IPS-20b (cell line): ENCODE measurements at regions not wholly inside any gene's neighbourhood (a gene's known extent, or its start where the extent isn't known, plus 50 kb on each side); places are given as distances from the start of the nearest gene placed in this dataset.

Experiments
- H3K27ac ChIP-seq: one replicate; pipeline ENCODE4 v1.5.1; 2013; ENCODE audit warnings: low read length
- H3K27me3 ChIP-seq: 2 replicates; pipeline ENCODE4 v1.6.1; 2013; ENCODE audit warnings: mild to moderate bottlenecking, low read length, inconsistent platforms; ENCODE audit not compliant: insufficient read depth
- H3K36me3 ChIP-seq: 2 replicates; pipeline ENCODE4 v1.6.1; 2013; ENCODE audit warnings: low read depth, mild to moderate bottlenecking, inconsistent platforms, low read length, moderate library complexity; ENCODE audit not compliant: insufficient read depth
- H3K4me1 ChIP-seq: 2 replicates; pipeline ENCODE4 v1.6.1; 2013; ENCODE audit warnings: mild to moderate bottlenecking, control low read depth, inconsistent platforms, low read length, moderate library complexity; ENCODE audit not compliant: insufficient read depth
- H3K4me3 ChIP-seq: 2 replicates; pipeline ENCODE4 v1.5.1; 2013; ENCODE audit warnings: mild to moderate bottlenecking, low read length, inconsistent platforms
- H3K9ac ChIP-seq: 2 replicates; pipeline ENCODE4 v1.6.1; 2013; ENCODE audit warnings: low read depth, mild to moderate bottlenecking, inconsistent platforms, low read length, moderate library complexity
- H3K9me3 ChIP-seq: 2 replicates; pipeline ENCODE4 v1.6.1; 2013; ENCODE audit warnings: mild to moderate bottlenecking, low read depth, low read length, inconsistent platforms; ENCODE audit not compliant: insufficient read depth

DNA sequence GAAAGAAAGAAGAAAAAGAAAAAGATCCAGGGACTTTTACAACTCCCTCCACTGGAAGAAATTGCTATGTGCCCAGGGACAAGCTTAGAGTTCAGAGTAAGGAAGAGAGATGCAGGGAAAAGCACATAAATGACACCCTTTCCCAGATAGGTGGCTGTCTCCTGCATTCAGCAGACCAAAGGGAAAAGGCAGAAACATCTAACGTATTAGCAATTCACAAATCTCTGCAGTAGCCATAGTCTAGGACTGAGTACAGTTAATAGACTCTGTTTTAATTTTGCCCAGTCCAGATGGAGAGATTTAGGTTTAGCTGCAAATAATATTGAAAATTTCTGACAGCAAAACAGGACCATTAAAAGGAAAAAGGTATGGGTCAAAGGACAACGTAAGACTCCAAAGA lies 71.3 kb upstream of the TNFRSF21 start:
- no peak overlapping the region for H3K4me3 ChIP-seq
- no peak overlapping the region for H3K9ac ChIP-seq
- no peaks in the 10 kb centered on the region for H3K27me3 ChIP-seq
- no peaks in the 10 kb centered on the region for H3K36me3 ChIP-seq
- no peaks in the 10 kb centered on the region for H3K4me1 ChIP-seq
- H3K9me3 ChIP-seq = no peaks in the 10 kb centered on the region
- no peak overlapping the region for H3K27ac ChIP-seq

DNA sequence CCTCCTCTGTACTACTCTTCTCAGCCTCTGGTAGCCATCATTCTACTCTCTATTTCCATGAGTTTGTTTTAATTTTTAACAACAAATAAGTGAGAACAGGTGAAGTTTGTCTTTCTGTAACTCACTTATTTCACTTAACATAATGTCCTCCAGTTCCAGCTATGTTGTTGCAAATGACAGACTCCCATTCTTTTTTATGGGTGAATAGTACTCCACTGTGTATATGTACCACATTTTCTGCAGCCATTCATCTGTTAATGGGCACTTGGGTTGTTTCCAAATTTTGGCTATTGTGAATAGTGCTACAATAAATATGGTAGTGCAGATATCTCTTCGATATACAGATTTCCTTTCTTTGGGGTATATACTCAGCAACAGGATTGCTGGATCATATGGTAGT lies 73.7 kb upstream of the TNFRSF21 start:
- Histone ChIP-seq H3K27ac (no peak overlapping the region), H3K4me3 (no peak overlapping the region), H3K9ac (no peak overlapping the region), H3K9me3 (no peaks in the 10 kb centered on the region), H3K27me3 (no peaks in the 10 kb centered on the region), H3K4me1 (no peaks in the 10 kb centered on the region), H3K36me3 (no peaks in the 10 kb centered on the region)

DNA sequence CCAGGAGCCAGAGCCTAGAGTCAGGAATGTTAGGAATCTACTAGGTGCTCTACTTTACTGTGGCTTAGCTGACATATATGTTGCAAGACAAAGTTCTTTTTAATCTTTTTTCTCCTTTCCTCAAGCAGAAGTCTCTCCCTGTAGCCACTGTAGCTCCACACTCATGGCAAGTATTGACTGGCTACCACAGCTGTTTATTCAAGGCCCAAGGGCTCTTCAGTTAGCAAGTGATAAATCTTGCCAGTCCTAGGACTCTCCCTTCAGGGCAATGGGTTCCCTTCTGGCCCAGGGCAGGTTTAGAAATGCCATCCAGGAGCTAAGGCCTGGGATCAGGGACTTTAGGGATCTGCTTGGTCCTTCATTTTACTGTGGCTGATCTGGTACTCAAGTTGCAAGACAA lies 82.0 kb upstream of the TNFRSF21 start:
- Histone ChIP-seq H3K4me3 (no peak overlapping the region), H3K9ac (no peak overlapping the region), H3K27ac (no peak overlapping the region), H3K36me3 (no peaks in the 10 kb centered on the region), H3K4me1 (no peaks in the 10 kb centered on the region), H3K27me3 (no peaks in the 10 kb centered on the region), H3K9me3 (no peaks in the 10 kb centered on the region)

DNA sequence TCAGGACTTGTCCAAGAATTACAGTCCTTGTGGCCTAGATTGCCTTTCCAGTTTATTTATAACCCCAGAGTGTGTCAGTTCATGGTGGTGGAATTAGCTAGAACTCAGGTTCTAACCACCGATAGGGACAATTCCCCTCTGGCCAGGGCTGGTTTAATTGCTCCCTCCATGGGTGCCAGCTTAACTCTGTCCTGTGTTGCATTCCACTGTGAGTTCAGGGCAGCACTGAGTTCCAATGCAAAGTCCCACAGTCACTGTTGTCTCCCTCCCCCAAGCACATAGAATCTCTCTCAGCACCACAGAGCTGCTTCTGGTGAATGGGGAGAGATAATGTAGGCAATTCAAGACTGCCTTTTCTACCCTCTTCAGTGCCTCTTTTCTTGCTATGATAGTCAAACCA lies 82.5 kb upstream of the TNFRSF21 start:
- Histone ChIP-seq H3K27me3 (no peaks in the 10 kb centered on the region), H3K4me3 (no peak overlapping the region), H3K9me3 (no peaks in the 10 kb centered on the region), H3K27ac (no peak overlapping the region), H3K4me1 (no peaks in the 10 kb centered on the region), H3K36me3 (no peaks in the 10 kb centered on the region), H3K9ac (no peak overlapping the region)

DNA sequence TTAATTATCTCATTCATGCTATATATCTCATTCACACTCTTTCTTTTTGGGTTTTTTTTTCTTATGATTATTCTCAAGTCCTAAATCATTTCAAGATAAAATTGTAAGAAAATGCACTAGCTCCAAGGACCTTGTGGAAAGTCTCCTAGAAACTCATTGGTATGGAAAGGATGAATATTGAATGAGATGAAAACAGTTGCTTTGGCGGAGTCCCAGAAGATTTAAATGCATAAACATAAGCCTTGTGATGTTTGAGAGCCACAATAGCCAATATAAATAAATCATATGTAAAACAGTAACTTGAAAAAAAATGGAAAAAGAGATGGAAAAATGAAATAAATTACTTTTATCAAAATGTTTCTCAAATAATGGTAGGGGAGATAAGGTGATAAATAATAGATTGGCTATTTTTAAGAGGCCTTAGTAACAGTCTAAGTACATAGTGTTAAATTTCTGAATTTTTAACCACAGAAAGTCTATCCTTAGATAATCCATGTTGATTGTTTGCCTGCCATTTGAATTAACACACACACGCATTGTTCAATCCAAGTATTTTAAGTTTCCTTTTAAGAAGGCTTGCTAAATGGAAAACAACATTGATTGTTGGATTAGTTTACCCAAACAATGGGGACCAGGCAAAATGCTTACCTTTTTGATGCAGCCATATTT lies 81.1 kb upstream of the CD2AP start:
- Histone ChIP-seq H3K9me3 (no peaks in the 10 kb centered on the region), H3K4me3 (no peak overlapping the region), H3K27me3 (no peaks in the 10 kb centered on the region), H3K27ac (no peak overlapping the region), H3K9ac (no peak overlapping the region), H3K36me3 (no peaks in the 10 kb centered on the region), H3K4me1 (no peaks in the 10 kb centered on the region)

DNA sequence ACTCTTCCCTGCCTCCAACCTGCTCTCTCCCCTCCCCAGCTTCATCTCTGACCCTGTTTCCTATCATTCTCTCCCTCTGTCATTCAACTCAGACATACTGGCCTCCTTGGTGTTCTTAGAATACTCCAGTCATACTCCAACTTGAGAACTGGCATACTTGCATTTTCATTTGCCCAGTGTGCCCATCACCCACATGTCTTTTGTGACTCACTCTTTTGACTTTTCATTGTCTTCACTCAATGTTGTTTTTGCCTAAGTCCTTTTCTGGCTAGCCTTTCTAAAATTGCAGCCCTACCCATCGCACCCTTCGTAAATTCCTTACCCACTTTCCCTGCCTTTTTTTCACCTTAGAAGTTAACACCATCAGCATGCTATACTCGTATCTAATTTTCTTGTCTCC lies 77.0 kb upstream of the CD2AP start:
- H3K36me3 ChIP-seq = no peaks in the 10 kb centered on the region
- H3K27ac ChIP-seq = no peak overlapping the region
- H3K9ac ChIP-seq = no peak overlapping the region
- H3K9me3 ChIP-seq = no peaks in the 10 kb centered on the region
- H3K4me3 ChIP-seq = no peak overlapping the region
- peaks cover 3% of the 10 kb centered on the region; the same call in 1 of the 2 replicates for H3K4me1 ChIP-seq
- no peaks in the 10 kb centered on the region for H3K27me3 ChIP-seq

DNA sequence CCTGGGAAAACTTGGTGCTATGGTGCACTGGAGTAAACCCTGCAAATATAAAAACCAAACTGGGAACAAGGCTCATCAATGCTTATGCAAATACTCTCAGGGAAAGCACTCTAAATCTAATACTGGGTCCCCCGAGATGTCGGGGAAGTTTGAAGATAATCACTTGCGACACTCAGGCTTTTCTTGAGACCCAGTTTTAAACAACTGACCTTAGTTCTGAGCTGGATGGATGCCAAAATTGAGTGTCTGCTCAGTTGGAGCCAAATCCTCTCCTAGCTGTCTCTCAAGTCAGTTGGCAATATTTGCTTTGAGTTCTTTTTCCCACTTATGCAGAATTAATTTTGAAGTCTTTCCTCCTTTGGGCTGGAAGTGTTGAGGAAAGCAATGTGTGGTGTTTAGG lies 75.5 kb upstream of the CD2AP start:
- Histone ChIP-seq H3K9me3 (no peaks in the 10 kb centered on the region), H3K4me1 (peaks cover 3% of the 10 kb centered on the region; the same call in 1 of the 2 replicates), H3K27ac (no peak overlapping the region), H3K9ac (no peak overlapping the region), H3K27me3 (no peaks in the 10 kb centered on the region), H3K36me3 (no peaks in the 10 kb centered on the region), H3K4me3 (no peak overlapping the region)

DNA sequence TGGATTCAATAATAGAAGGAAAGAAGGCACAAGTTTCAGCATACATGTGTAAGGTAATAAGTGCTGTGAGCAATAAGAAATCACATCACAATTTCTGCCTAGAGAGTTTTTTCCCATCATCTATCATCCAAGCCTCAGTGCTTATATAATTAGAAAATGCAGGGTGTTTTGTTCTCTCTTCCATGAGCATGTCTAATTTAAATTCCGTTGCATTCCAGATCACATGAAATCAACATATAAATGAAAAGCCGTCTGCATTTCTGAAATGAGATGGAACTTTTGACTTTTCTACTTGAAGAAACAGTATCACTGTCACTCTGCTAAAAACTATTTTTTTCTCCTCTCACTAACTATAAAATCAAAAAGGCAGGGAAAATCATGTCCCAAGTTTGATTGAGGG lies 74.5 kb upstream of the CD2AP start:
- H3K27me3 ChIP-seq = no peaks in the 10 kb centered on the region
- H3K9ac ChIP-seq = no peak overlapping the region
- no peaks in the 10 kb centered on the region for H3K9me3 ChIP-seq
- no peak overlapping the region for H3K27ac ChIP-seq
- no peak overlapping the region for H3K4me3 ChIP-seq
- no peaks in the 10 kb centered on the region for H3K36me3 ChIP-seq
- H3K4me1 ChIP-seq = peaks cover 3% of the 10 kb centered on the region; the same call in 1 of the 2 replicates

DNA sequence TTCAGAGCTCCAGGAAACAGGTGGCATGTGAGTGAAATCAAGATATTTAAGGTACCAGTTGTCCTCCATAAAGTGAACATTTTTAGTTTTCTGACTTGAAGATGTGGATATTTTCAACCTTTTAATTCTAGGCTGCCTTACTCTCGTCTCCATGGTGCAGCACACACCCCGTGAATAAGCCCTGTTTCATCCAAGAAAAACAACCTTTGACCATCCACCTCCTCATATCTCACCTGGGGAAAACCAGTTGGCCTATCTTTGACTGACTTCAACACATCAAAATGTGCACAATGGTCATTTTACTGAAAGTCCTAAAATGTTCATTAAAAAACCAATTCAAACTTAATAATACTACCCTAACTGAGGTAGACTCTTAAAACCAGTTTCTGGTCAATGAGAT lies 73.8 kb upstream of the CD2AP start:
- H3K4me1 ChIP-seq = peaks cover 3% of the 10 kb centered on the region; the same call in 1 of the 2 replicates
- H3K9ac ChIP-seq = no peak overlapping the region
- H3K4me3 ChIP-seq = no peak overlapping the region
- H3K27me3 ChIP-seq = no peaks in the 10 kb centered on the region
- H3K9me3 ChIP-seq = no peaks in the 10 kb centered on the region
- H3K36me3 ChIP-seq = no peaks in the 10 kb centered on the region
- H3K27ac ChIP-seq = no peak overlapping the region

DNA sequence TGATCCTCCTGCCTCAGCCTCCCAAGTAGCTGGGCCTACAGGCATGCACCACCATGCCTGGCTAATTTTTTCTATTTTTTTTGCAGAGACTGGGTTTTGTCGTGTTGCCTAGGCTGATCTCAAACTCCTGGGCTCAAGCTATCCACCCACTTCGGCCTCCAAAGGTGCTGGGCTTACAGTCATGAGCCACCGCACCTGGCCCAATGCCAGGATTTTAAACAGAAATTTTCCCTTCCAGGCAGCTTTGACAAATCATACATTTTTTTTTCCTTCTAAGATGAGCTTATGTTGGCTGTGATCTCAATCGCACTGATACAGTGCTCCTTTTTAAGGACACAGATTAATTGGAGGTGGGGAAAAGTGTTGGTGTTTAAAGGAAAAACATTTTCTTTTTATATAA lies 73.2 kb upstream of the CD2AP start:
- peaks cover 3% of the 10 kb centered on the region; the same call in 1 of the 2 replicates for H3K4me1 ChIP-seq
- no peak overlapping the region for H3K9ac ChIP-seq
- H3K27me3 ChIP-seq = no peaks in the 10 kb centered on the region
- H3K9me3 ChIP-seq = no peaks in the 10 kb centered on the region
- no peaks in the 10 kb centered on the region for H3K36me3 ChIP-seq
- no peak overlapping the region for H3K27ac ChIP-seq
- H3K4me3 ChIP-seq = no peak overlapping the region

DNA sequence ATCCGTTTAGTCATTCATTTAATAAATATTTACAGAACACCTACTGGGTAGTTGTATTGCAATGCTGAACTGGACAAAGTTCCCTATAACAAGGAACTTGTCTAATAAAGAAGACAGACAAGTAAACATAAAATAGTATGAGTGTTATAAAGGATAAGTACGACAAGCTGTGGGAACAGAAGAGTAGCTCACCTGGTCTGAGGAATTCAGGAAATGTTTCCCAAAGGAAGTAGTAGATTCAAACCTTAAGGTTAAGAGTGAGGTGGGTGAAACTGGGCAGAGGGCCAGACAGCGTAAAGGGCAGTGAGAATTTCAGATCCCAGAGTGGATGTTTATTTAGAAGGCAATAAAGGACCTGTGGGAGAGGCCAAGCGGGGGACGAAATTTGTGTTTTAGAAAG lies 72.3 kb upstream of the CD2AP start:
- Histone ChIP-seq H3K27me3 (no peaks in the 10 kb centered on the region), H3K27ac (no peak overlapping the region), H3K4me1 (peaks cover 3% of the 10 kb centered on the region; the same call in 1 of the 2 replicates)

DNA sequence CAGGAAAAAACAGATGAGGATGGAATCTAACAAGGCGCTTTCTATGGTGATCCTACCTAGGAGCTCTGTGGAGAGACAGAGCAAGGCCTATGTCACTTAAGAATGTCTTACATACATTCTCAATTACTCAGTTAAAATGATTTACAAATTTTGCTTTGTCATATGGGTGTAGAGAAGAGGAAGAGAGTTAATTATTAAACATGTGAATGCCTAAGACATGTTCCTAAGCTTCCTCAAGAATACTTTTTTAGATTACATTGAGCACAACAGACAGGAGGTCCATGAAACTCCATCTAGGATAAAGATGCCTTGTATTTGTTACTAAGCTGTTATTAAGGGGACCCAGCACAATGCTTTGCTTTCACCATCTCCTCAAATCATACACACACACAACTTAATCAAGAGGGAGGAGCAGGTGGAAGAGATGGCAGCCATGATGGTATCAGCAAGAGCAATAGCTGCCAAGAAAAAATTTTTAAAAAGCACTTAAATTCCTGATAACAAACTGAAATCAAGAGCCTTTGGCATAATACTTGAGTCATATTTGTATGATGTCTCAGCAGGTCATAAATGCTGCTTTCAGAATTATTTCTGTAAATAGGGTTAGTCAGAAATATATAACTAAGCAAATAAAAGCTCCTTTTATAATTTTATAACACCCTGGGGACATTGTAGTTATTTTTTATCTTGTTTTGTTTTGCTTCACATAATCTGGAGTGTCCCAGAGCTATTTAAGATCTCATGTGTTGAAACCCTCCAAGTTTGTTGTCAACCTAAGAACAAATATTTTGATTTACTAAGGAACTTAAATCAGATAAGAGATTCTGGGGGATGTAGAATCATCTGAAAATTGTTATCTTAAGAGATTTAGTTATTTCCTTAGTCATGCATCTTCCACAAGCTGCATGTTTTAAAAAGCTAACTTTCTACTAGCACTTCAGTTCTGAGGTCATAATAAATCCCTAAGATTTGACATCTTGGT lies 70.0 kb upstream of the CD2AP start:
- Histone ChIP-seq H3K9ac (no peak overlapping the region), H3K36me3 (no peaks in the 10 kb centered on the region), H3K27ac (no peak overlapping the region), H3K27me3 (no peaks in the 10 kb centered on the region), H3K4me3 (no peak overlapping the region), H3K9me3 (no peaks in the 10 kb centered on the region), H3K4me1 (peaks cover 3% of the 10 kb centered on the region; the same call in 1 of the 2 replicates)

More for the DNA sequence above, 72.3 kb upstream of the CD2AP start:
- Histone ChIP-seq H3K9ac (no peak overlapping the region), H3K9me3 (no peaks in the 10 kb centered on the region), H3K36me3 (no peaks in the 10 kb centered on the region), H3K4me3 (no peak overlapping the region)
